Sigmoid colon (tissue), 4 donors: ENCODE measurements at regions not wholly inside any gene's neighbourhood (a gene's known extent, or its start where the extent isn't known, plus 50 kb on each side); places are given as distances from the start of the nearest gene placed in this dataset.

Source experiments
- CTCF ChIP-seq, 4 experiments: fragments of 450-650 bp in 3 of 4; fragments of 200-600 bp in 1 of 4; IDR thresholded peaks; one replicate each; pipeline ENCODE4 v1.5.1; 2016 to 2019; ENCODE audit warnings: antibody characterized with exemption in 4 of 4, mild to moderate bottlenecking in 3 of 4, moderate library complexity in 2 of 4
- EP300 ChIP-seq, 4 donors: sonication (generic); formaldehyde crosslinking; IDR thresholded peaks; one replicate each; pipeline ENCODE4 v1.6.1; 2017; ENCODE audit warnings: antibody characterized with exemption in 4 of 4
- POLR2A ChIP-seq, 2 donors: fragments of 450-650 bp; IDR thresholded peaks; one replicate each; pipeline ENCODE4 v1.6.1; 2016; ENCODE audit warnings: antibody characterized with exemption in 2 of 2, mild to moderate bottlenecking in 2 of 2, moderate library complexity in 2 of 2

- TF ChIP-seq CTCF (IDR thresholded peaks at IDR 0.05) (no peak), POLR2A (IDR thresholded peaks at IDR 0.05) (no peak), EP300 (IDR thresholded peaks at IDR 0.05) (no peak)
These were observed 132.7 kb upstream of the NR3C2 start for GRCh38 chr4:148574911-148575310.
